Hippocampal formation (tissue), 2 donors: ENCODE measurements at regions not wholly inside any gene's neighbourhood (a gene's known extent, or its start where the extent isn't known, plus 50 kb on each side); places are given as distances from the start of the nearest gene placed in this dataset.

ENCODE experiments used
- DNase-seq, 2 donors: peaks; one replicate each; lab custom pipeline; 2025; lab: John Stamatoyannopoulos, UW

DNA sequence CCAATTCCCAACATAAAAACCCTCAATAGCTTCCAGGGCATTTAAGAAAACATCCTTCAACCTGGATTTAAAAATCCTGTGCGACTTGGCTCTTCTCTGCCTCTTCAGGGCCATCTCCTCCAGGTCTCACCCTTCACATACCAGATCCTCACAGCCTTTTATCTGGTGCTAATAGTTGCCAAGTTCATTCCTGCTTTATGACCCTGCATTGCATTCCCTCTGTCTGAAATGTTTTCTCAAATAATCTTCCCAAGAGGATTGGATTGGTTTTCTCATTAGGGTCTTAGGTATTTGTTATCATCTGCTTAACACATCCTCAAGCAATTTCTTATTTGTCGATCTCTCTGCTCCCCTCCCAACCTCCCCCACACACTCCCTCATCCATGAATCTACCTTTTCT, 832.0 kb downstream of the GALC start:
- no peak for DNase-seq

GRCh38 chr14:87158283-87158682, 834.7 kb downstream of the GALC start:
- no peak for DNase-seq

- no peak for DNase-seq
These were observed 836.1 kb downstream of the GALC start for GRCh38 chr14:87156878-87157277.

DNA sequence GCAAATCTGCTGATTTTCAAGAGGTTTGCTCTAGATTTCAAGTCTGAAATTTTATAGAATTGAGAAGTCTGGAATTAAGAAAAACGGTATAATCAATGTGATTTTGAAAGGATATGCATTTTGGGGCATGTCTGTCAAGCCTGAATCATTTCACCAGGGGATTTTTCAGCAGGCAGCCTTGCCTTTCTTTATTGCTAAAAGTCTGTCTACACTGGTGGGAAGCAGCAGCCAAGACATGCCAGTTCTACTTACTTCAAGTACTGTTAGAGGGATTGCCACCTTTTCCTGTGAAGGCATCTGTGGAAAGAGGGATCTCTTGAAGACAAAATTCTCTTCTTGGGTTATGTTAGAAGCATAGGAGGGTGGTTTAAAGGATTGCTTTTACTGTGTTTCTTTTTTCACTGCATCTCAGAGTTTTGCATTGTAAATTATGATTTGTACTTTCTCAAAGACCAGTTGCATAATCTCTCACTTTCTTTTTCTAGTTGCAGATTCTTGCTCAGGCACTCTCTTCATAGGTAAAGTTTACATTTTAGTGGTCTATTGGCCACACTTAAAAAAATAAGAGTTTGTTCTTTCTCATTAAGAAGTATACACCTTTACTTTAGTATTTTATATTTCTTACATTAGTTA, 837.0 kb downstream of the GALC start:
- peak in 1 of 2 donors; percentile 20 for DNase-seq

DNA sequence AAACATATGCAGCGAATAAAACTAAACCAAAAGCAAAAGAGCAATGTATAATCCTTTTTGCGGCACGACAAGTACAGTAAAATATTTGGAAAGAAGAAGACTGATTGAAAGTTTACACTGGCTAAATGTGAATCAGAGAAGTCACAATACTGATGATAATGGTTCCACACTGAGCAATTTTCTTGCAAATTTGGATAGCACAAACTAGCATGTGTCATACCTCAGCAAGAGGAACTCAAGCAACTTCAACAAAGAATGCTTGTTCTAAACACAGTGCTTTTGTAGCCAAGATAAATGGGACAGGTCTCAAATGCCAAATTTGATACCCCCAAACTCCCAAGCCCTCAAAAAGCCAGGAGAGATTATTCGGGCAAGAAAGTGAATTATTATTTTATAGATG, 839.1 kb downstream of the GALC start:
- no peak for DNase-seq

DNA sequence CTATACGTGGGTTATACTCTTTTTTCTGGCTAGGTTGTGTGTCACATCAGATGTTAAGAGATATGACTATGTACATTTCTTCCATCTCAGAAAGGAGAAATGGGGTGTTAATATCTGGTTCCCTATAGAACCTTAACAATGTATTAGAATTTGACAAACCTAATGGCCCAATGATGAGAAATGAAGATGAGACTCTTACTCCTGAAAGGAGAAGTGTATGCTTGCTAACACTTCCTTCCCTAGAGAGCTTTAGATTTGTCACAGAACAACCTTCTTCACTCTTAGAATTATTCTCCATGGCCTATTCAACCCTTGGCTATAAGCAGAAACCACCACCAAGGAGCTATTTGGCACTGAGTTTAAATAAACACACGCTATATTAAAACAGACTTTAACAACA, 839.6 kb downstream of the GALC start:
- DNase-seq, result no peak

DNA sequence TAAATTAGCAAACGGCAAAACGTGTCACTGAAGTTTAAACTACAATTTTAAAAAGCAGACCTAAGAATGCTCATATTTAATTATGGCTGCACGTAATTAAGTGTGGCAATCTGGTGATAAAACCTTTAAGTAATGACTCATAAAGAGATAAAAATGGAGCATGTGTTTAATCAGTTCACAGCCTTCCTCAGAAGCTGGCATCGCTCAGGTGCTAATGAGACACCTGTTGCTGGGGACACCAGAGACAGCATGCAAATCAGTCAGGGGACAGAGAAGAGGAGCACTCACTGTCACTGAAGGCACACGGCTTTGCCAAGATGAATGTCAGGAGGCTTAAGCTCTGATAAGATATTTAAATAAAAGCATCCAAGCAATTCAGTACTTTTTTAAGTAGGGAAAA, 840.3 kb downstream of the GALC start:
- DNase-seq, result no peak

DNA sequence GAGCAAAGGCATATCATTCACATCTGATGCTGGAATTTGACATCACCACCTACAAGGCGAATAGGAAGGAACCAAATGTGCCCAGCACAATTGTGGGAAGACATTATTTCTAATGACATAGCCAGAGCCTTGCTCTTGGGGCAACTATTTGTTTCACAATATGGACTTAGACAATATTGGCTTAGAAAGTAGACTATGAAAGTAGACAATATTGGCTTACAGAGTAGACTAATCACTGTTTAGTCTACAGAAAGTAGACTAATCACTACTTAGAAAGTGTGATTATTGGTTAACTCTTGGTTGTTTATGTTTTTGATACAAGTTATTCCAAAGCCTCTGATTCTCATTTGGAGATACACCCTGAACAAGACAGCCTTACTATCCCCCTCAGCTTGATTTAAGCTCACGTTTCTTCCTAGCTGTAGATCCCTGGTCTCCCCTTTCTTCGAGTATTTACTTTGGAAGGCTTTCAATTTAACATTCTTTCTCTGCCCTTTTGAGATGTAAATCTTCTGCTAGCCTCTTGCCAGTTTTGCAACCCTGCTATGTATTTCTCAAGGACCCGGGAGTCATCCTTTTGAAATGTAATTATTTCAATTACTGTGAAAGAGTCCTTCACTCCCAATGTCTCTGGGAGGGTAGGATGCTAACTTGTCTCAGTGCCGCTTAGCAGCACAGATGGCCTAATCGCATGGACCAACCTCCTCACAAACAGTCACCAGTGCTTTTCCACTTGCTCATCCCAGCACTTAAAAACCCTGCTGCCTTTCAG, 843.2 kb downstream of the GALC start:
- DNase-seq, result no peak

GRCh38 chr14:87148655-87149054, 844.3 kb downstream of the GALC start:
- DNase-seq, result no peak

DNA sequence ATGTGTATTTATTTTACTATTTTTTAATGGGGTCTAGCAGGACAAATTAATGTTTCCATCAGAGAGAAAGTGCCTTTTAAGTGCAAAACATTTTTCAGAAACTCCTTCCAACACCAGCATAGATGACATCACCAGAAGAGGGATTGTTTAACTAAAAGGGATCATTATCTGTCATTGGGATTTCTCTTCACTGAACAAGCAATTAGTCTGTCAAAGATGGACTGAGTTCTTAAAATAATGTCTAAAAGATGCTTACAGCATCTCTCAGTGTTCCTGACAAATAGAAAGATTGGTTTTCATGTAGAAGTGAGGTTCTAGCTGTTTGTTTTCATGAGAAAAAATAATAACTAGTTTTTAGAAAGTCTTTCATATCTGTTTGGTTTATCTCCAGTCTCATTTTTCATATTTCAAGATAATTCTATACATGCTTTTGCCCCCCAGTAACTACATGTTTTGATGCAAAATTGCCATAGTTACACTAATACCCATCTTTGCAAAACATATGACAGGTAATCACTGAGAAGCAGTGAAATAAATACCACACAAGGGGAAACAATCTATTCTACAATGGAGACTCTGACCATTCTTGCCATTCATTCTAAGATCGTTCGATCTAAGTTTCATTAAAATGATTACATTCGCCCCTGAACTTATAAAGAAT, 850.3 kb downstream of the GALC start:
- DNase-seq, result no peak

- DNase-seq, result peak in 1 of 2 donors; percentile 41
These were observed 851.2 kb downstream of the GALC start for GRCh38 chr14:87141801-87142200.

- DNase-seq, result no peak
These were observed 853.7 kb downstream of the GALC start for GRCh38 chr14:87139299-87139698.

DNA sequence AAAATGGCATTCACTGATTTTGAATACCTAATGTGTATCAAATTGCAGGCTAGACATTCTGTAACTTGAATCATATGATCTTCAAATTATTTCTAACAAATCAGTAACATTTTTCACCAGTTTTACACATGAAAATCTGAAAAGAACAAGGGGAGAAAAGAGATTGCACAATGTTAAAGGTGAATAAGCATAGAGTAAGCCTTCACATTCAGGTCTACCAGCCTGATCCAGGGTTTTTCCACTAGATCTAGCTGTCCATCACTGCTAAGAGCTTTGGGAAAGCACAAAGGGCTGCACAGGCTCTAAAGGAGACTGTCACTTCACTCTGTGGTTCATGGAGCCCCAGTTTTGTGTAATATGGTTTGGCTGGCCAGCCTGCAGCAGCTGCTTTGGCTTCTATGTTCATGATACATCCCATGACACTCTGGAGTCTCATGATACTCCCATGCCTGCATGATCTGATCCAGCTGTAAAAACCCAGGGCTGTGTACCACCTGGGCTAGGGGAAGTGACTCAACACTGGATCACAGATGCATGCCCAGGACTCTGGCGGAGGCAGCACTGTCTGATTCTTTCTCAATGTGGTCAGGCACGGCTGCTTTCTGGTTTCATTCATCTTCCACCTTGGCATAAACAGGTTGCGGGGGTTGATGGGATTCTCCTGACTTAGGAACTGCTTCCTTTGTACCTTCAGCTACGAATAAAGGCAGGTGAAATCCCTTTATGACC, 859.7 kb downstream of the GALC start:
- no peak for DNase-seq

DNA sequence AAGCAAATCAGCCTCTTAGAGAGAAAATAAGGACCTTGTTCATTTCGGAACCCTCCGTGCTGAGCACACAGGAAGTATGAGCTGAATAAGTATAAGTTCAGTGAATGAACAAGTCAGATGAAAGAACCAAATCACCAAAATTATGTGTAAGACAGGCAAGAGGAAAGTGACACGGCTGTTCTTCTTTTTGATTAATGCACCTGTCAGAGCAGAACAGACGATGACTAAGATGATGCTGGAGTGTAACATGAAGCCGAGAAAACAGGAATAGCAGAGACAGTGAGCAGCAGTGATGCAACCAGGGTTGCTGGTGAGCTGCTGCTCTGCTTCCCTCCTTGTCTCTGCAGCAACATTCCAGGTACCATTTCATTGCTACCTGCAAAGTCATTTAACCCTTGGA, 861.1 kb downstream of the GALC start:
- no peak for DNase-seq

- no peak for DNase-seq
These were observed 870.8 kb downstream of the GALC start for GRCh38 chr14:87122166-87122565.

DNA sequence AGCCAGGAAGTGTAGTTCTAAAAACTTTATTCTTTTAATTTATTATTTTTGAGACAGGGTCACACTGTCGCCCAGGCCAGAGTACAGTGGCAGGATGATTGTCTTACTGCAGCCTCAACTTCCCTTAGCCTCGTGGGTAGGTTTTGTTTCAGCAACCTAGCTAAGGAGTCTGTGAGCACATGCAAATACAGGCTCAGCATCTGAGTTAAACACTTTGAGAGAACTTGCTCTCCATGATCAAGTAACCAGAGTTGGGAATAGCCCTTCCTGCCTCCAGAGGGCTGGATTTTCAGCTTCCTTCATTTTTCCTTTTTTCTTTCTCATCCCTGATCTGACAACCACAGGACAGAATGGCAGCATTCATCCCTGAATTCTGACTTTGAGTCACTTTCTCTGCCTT, 871.3 kb downstream of the GALC start:
- no peak for DNase-seq

DNA sequence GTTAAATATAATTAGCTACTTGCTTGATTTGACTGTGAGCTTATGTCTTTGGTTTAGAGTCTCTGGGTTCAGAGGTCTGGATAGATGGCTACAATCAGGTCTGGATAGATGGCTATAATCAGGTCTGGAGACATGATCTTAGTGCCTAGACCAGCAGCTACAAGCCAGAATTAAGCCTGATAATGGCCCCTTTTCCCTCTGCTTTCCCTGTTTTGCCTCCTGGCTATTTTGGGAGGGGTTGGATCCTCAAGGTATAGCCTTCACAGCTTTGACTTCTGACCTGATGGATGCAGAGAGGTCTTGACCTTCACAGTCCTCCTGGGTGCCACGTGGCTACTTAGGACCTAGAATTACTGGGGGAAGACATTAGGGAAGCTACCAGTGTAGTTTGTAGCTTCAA, 877.7 kb downstream of the GALC start:
- DNase-seq, result no peak

DNA sequence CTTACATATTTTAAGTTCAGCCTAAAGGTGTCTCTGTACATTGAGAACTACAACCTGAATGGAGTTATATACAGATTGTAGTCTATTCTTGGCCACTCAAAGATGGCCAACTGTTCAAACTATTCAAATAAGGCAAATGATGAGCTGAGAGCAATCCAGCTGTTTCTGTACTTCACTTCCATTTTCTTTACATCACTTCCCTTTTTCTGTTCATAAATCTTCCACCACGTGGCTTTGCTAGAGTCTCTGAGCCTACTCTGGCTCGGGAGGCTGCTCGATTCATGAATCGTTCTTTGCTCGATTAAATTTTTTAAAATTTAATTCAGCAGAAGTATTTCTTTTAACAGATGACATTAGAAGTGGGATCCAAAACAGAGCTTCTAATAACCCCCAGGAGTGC, 879.7 kb downstream of the GALC start:
- DNase-seq, result no peak

- DNase-seq, result no peak
These were observed 881.2 kb downstream of the GALC start for GRCh38 chr14:87111741-87112140.

- no peak for DNase-seq
These were observed 881.9 kb downstream of the GALC start for GRCh38 chr14:87111126-87111525.

- no peak for DNase-seq
These were observed 883.7 kb downstream of the GALC start for GRCh38 chr14:87109271-87109670.

GRCh38 chr14:87108726-87109125, 884.3 kb downstream of the GALC start:
- peak in 1 of 2 donors; percentile 18 for DNase-seq
